ENCODE measurements at regions not wholly inside any gene's neighbourhood (a gene's known extent, or its start where the extent isn't known, plus 50 kb on each side); places are given as distances from the start of the nearest gene placed in this dataset.

DNA sequence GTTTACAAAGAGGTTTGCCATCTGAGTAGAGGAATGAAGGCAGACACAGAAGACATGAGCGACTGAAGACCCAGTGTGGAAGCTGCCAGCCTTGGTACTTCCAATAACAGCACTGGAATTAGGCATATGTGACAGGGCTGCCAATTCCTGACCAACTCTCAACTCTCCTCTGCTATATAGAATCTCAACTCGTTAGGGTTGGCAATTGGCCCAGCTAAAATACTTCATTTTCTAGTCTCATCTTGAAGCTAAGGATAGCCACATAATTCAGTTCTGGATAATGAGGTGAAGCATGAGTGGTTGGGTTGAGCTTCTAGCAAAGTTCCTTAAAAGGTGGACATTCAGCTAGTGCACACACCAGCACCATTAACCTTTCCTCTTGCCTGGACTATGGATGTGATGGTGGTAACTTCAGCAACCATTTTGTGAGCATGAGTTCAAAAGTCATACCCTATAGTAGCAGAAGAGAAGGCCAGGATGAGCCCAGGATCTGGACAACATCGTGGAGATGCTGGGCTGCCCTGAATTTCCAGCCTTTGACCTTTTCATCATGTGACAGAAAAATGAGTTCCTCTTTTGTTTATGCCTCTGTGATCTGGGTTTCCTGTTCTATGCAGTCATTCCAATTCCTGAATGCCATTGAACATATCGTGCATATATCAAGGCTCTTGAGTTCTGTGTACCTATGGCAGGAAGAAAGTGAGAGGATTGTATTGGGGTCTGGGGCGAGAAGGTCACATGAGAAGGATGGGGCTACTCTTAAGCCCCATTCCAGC is 68.1 kb upstream of the HAAO start:
- TF ChIP-seq CTCF (conservative IDR thresholded peaks at IDR 0.05; ENCODE audit: low read length) (no peak), EZH2phosphoT487 (IDR thresholded peaks at IDR 0.05; ENCODE audit: borderline replicate concordance, low read depth, low read length) (no peak)
- Histone ChIP-seq H4K20me1 (ENCODE audit: insufficient read depth, low read length) (no peaks in the 10 kb centered on the region), H3K36me3 (ENCODE audit: insufficient read depth, low read length) (no peaks in the 10 kb centered on the region), H3K79me2 (ENCODE audit: insufficient read depth, low read depth, low read length) (no peaks in the 10 kb centered on the region), H3K4me1 (ENCODE audit: insufficient read depth, low read length, poor library complexity, severe bottlenecking) (no peaks in the 10 kb centered on the region), H3K27ac (ENCODE audit: low read depth, low read length, poor library complexity, severe bottlenecking) (no peak overlapping the region), H3K4me3 (ENCODE audit: low read depth, low read length, poor library complexity, severe bottlenecking) (no peak overlapping the region), H3K9me3 (ENCODE audit: low read length) (peaks cover 8% of the 10 kb centered on the region; the same call in 1 of the 2 replicates), H3K4me2 (ENCODE audit: low read length) (no peak overlapping the region), H2AFZ (ENCODE audit: low read length) (no peak overlapping the region), H3K9me2 (ENCODE audit: insufficient read depth, low read length) (no peaks in the 10 kb centered on the region)
- POLR2A ChIA-PET = no interaction called here
- DNase-seq (ENCODE audit: low spot score) = no peak
- CTCF ChIA-PET (ENCODE audit: unreplicated experiment) = no interaction called here
- BruUV-seq (replicated peaks) = no TSS peak
- intact Hi-C loops (cut with micrococcal nuclease; ENCODE audit: unreplicated experiment) = no loop called here

- DNase-seq (ENCODE audit: low spot score) = no peak
- POLR2A ChIA-PET = no interaction called here
Observed at GRCh38 chr2:42859791-42860190, 67.4 kb upstream of the HAAO start.

More at GRCh38 chr2:42859791-42860190, 67.4 kb upstream of the HAAO start:
- H3K4me3 ChIP-seq (ENCODE audit: low read depth, low read length, poor library complexity, severe bottlenecking) = no peak overlapping the region
- no peaks in the 10 kb centered on the region for H3K36me3 ChIP-seq (ENCODE audit: insufficient read depth, low read length)
- no peak overlapping the region for H3K4me2 ChIP-seq (ENCODE audit: low read length)
- no peak for TF ChIP-seq EZH2phosphoT487 (IDR thresholded peaks at IDR 0.05; ENCODE audit: borderline replicate concordance, low read depth, low read length)
- no peak for TF ChIP-seq CTCF (conservative IDR thresholded peaks at IDR 0.05; ENCODE audit: low read length)
- no TSS peak for BruUV-seq (replicated peaks)
- no peaks in the 10 kb centered on the region for H4K20me1 ChIP-seq (ENCODE audit: insufficient read depth, low read length)
- no peaks in the 10 kb centered on the region for H3K79me2 ChIP-seq (ENCODE audit: insufficient read depth, low read depth, low read length)
- peaks cover 8% of the 10 kb centered on the region; the same call in 1 of the 2 replicates for H3K9me3 ChIP-seq (ENCODE audit: low read length)
- CTCF ChIA-PET (ENCODE audit: unreplicated experiment) = no interaction called here
- no peaks in the 10 kb centered on the region for H3K4me1 ChIP-seq (ENCODE audit: insufficient read depth, low read length, poor library complexity, severe bottlenecking)
- H3K27ac ChIP-seq (ENCODE audit: low read depth, low read length, poor library complexity, severe bottlenecking) = no peak overlapping the region
- intact Hi-C loops (cut with micrococcal nuclease; ENCODE audit: unreplicated experiment) = no loop called here
- H2AFZ ChIP-seq (ENCODE audit: low read length) = no peak overlapping the region
- no peaks in the 10 kb centered on the region for H3K9me2 ChIP-seq (ENCODE audit: insufficient read depth, low read length)

Data from OCI-LY7 (cell line).